VCaP (cell line): ENCODE measurements at regions not wholly inside any gene's neighbourhood (a gene's known extent, or its start where the extent isn't known, plus 50 kb on each side); places are given as distances from the start of the nearest gene placed in this dataset.
"Not testable (repeated sequence)": the region's sequence is repeated elsewhere in the genome, so short reads cannot be mapped to it uniquely, and the experiment has no call there.

Experiments
- H3K27ac ChIP-seq: fragments of 450-650 bp; 2 replicates; pipeline ENCODE4 v1.5.1; 2017
- CTCF ChIP-seq: fragments of 450-650 bp; conservative IDR thresholded peaks from 2 replicates; pipeline ENCODE4 v1.5.1; 2017; ENCODE audit warnings: mild to moderate bottlenecking, moderate library complexity

GRCh38 chr2:117299451-117299850 lies 515.0 kb upstream of the DDX18 start:
- no peak overlapping the region for H3K27ac ChIP-seq
- TF ChIP-seq CTCF, result no peak

GRCh38 chr2:117308861-117309770 lies 505.4 kb upstream of the DDX18 start:
- no peak overlapping the region for H3K27ac ChIP-seq
- TF ChIP-seq CTCF, result no peak

GRCh38 chr2:117321816-117322215 lies 492.7 kb upstream of the DDX18 start:
- no peak for TF ChIP-seq CTCF
- H3K27ac ChIP-seq, result no peak overlapping the region

GRCh38 chr2:117323331-117323730 lies 491.2 kb upstream of the DDX18 start:
- no peak for TF ChIP-seq CTCF
- no peak overlapping the region for H3K27ac ChIP-seq

- TF ChIP-seq CTCF, result no peak
- H3K27ac ChIP-seq, result no peak overlapping the region
Observed at GRCh38 chr2:117330641-117331040, 483.9 kb upstream of the DDX18 start.

- H3K27ac ChIP-seq, result no peak overlapping the region
- TF ChIP-seq CTCF, result no peak
Observed at GRCh38 chr2:117335967-117336366, 478.5 kb upstream of the DDX18 start.

- TF ChIP-seq CTCF, result no peak
- no peak overlapping the region for H3K27ac ChIP-seq
Observed at GRCh38 chr2:117336496-117336895, 478.0 kb upstream of the DDX18 start.

- not testable (repeated sequence) for H3K27ac ChIP-seq
Observed at GRCh38 chr2:117337981-117338380, 476.5 kb upstream of the DDX18 start.
